SK-MEL-5 (cell line): ENCODE measurements at regions not wholly inside any gene's neighbourhood (a gene's known extent, or its start where the extent isn't known, plus 50 kb on each side); places are given as distances from the start of the nearest gene placed in this dataset.
A peak's percentile ranks its signal among the peaks of the same experiment; 100 is the strongest.

Source experiments
- DNase-seq: peaks from one replicate; pipeline ENCODE4 v3.0.0-alpha.2; 2016; ENCODE audit warnings: low read depth, low spot score
- in situ Hi-C: cut with HindIII; loops from 2 replicates; pipeline ENCODE4 v1.10.0; 2016; ENCODE audit warnings: low sequenced_read_pairs, high pct_unique_total_duplicates, low pct_unique_long_range_greater_than_20kb

DNA sequence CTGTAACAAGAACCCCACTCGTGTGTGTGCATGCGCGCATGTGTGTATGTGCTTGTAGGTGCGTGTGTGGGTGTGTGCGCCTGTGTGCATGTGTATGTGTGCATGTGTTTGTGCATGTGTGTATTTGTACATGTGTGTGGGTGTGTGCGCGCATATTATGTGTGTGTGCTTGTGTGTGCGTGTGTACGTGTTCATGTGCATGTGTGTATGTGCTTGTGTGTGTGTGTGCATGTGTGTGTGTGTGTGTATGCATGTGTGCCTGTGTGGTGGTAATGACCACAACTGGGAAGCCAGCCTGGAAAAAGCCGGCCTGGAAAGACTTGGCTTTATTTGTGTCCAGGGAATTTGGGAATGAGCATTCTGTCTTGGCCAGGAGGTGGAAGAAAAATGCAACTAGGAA is 157.5 kb downstream of the PAX1 start:
- in situ Hi-C loops, result no loop called here
- DNase-seq, result no peak

DNA sequence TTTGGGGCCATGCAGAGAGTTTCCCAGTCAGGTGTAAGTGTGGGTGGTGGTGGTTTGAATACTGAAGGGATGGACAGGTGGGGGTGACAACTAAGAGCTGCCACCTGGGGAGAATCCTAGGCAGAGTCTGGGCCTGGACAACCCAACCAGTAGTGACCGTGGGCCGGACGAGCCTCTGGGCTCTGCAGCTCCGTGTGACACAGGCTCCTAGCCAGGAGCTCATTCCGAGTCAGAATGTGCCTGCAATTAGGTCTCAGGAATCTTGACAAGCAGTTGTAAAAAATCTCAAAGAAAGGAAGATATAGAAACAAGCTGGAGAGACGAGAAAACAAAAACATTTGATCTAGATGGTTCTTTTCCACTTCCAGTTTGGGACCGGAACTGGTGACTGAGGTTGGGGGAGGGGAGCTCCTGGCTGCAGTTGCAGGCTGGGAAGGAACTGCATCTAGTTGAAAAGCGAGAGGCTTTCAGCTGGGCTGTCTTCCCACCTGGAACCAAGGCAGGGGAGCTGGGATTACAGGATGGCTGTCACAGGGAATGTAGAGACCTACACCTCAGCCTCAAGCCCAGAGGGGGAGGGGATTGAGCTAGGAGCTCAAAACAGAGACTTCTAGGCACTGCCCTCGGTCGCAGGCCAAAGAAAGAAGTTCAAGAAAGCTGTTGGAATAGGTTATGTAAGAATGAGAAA is 156.9 kb downstream of the PAX1 start:
- no peak for DNase-seq

DNA sequence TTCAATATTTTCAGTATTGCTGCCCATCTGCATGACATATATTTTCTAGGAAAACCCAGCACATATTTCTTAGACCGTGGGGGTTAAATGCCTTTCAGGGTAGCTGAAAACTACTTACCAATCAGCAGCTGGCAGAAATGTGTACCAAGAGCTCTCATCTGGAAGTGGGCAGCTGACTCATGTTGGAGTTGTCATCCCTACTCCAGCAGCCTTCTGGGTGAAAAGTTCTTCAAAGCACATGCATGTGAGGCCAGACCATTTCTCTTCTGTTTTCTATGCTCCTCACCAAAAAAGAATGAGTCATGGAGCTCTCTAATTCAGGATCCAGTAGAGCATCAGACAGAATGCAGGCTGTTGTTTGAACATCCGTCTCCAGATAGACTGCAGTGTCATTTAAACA is 135.5 kb downstream of the PAX1 start:
- in situ Hi-C loops, result no loop called here
- no peak for DNase-seq

More for the DNA sequence above, 156.9 kb downstream of the PAX1 start:
- in situ Hi-C loops, result no loop called here

DNA sequence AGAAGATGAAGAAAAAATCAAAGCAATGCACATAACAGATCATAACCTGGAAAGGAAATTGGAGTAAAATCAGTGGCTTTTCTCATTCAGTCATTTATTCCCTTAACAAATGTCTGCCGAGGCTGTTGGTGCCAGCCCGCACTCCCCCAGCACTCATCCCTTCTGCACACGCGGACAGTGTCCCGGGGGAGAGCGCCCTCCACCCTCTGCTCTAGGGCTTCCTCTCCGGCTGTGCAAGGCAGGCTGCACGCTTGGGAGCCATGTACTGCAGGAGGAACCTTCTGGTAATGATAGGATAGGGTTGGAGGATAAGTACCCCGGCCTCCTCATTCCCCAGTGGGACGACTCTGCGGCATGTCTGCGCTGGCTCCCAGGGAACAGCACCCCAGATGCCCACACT is 134.5 kb downstream of the PAX1 start:
- in situ Hi-C loops, result no loop called here
- no peak for DNase-seq

DNA sequence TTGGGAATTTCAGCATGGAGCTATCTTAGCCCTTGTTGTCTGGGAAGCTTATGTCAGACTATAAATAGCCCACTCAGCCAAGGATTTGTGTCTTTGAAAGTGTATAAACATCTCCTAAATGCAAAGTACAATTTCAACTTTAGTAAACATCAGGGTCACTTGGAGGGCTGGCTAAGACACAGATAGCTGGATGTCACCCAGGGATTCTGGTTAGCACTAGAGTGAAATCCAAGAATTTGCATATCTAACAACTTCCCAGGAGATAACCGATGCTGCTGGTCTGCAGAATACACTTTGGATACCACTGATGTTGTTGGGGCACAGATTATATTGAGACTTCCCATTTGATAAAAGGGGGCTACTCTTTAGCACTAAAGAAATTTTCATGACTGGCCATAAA is 130.9 kb downstream of the PAX1 start:
- in situ Hi-C loops, result no loop called here
- DNase-seq, result no peak

DNA sequence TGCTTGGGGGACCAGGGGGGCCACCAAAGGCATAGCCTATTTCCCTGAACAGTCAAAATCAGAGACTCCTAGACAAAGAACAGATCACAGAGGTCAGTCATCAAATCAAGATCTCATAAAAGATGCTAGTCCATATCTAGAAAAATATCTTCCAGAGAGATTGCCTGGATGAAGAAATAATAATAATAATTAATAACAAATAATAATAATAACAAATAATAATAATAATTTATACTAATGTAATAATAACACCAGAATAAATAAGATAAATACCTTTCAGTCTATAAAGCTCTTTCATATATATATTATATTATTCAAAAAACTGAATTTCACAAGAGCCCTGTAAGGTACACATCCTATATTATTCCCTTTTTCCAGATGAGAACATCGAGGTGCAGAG is 129.6 kb downstream of the PAX1 start:
- DNase-seq, result no peak
- in situ Hi-C loops, result no loop called here

DNA sequence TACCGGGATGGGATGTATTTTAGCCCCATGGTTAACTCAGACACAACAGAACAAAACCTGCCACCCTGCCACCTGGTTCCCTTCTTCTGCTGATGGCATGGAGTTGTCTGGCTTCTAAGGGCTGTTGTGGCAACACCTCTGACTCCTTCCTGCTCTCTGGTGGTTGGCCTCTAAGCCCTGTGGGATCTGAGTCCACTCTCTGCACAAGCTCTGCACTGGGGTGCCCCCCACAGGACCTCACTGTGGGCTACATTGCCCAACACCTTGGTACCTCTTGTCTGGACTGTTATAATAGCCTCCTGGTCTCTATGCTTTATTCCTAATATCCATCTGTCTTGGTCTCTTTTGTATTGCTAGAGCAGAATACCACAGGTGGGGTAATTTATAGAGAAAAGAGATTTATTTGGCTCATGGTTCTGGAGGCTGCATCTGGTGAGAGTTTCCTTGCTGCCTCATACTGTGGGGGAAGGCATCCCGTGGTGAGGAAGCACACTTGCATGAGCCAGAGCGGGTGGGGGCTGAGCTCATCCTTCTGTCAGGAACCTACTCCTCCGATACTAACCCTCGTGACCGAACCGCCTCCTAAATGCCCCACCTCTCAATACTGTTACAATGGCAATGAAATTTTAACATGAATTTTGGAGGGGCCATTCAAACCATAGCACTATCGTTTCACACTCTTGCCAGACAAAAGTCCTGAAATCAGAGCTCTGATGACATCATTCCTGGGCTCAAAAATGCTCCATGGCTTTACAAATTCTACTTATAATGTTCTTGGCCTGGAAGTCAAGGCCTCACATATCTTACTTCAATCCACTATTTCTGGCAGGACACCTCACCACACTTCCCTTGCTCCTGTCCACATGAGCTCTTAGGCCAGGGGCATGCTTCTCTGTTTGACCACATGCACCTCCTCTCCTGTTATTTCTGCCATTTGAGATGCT is 127.2 kb downstream of the PAX1 start:
- in situ Hi-C loops, result no loop called here
- DNase-seq, result no peak

DNA sequence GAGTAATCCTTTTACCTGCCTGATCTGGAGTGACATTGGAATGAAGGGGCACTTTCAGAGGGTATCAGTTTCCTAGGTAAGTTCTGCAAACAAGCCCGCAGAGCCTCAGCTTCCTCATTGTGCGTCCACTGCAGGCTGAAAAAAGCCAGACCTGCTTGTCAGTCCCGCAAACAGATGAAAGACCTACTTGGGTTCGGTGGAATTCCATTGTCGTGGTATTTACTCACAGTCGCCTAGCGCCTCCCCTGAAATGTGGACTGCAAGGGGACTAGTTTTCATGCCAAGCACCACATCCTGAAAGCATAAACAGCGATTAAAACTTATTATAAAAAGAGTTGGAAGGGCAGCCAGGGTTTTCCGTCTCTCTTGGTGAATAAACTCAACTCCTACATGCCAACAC is 121.5 kb downstream of the PAX1 start:
- DNase-seq, result no peak
- in situ Hi-C loops, result no loop called here

DNA sequence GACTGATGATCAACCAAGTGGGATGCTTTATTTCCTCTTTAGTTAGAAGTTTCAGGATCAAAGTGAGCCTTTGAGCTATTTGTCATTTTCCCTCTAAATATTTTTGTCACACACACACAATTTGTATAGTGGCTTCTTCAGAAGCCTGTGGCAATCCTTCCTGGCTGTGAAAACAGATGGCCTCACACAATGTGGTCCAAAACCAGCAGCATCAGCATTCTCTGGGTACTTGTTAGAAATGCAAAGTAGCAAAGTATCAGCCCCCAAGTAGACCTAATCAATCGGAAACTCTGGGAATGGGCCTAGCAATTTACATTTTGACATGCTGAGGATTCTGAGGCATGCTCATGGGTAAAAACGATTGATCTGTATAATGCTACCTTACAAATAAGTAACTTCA is 115.9 kb downstream of the PAX1 start:
- in situ Hi-C loops, result no loop called here
- DNase-seq, result no peak

DNA sequence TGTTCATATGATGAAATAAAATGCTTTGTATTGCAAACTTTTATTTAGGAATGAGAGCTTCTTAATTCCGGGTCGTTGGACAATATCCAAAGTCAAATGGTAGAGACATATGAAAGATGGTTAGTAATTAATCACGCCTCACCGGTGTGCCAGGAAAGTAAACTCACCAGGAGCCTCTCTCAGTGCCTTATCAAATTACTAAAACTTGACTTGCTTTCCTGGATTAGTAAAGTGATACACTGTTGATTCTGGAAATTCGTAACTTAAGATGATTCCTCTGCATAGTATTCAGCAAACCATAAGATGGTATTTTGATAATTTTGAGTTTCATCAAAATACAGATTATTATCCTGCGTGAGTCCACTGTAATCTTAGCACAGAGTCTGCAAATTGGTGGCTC is 115.2 kb downstream of the PAX1 start:
- in situ Hi-C loops, result no loop called here
- no peak for DNase-seq

DNA sequence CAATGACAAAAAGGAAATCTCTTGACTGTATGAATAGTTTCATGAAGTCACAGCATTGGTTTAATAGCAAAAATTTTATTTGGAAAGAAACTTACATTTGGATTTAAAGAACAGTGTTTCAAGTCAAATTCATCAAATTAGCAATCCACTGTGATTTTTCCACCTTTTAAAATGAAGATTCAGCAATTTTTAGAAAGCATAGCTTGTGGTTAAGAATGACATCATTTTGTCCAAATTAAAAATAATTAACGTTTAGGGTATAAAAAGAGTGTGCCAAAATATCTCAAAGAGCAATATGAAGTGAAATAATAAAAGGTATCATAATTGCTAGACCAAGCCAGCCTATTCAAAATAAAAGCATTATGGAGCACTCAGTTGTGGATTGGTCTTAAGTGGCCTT is 114.6 kb downstream of the PAX1 start:
- in situ Hi-C loops, result no loop called here
- no peak for DNase-seq

DNA sequence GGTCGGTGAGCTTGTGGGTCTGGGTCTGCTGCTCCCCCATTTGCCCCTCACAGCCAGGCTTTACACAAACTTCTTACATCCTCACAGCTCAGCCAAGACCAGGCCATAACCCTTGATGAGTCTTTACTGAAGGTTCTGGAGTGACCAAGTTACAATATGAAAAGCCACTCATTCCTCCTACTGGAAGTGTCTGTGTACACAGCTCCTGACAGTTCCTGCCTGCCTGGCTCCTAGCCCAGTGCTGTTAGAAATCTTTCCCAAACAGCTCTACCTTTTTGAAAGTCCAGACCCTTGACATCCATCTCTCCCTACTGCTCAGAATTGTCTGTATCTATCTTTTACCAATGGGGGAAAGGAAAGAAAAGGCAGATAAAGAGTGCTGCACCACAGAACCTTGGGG is 106.9 kb downstream of the PAX1 start:
- DNase-seq, result no peak
- in situ Hi-C loops, result no loop called here

DNA sequence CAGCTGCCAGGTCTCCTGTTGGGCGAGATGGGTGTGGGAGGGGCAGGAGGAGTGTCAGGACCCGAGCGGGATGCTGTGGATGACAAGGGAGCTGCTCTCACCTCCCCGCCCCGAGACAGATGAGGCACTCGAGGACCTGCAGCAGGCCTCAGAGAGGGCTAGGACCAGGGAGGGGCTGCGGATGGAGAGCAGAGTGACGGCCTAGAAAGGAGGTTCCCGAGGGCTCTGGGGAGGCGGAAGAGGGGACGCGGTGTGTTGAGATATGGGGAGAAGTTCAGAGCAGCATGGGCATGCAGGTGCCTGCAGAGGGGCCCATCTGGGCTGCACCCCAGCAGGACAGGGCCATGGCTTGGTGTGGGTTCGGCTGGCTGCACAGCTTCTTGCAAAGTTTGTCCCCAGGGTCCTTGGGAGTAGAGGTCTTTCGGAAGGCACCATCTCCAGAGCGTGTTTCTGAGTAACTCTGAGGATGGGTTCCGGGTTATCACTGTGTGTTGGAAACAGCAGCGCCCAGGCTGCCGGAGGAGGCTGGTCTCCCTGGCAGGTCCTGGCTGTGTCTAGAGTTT is 104.6 kb downstream of the PAX1 start:
- DNase-seq, result no peak
- in situ Hi-C loops, result no loop called here

DNA sequence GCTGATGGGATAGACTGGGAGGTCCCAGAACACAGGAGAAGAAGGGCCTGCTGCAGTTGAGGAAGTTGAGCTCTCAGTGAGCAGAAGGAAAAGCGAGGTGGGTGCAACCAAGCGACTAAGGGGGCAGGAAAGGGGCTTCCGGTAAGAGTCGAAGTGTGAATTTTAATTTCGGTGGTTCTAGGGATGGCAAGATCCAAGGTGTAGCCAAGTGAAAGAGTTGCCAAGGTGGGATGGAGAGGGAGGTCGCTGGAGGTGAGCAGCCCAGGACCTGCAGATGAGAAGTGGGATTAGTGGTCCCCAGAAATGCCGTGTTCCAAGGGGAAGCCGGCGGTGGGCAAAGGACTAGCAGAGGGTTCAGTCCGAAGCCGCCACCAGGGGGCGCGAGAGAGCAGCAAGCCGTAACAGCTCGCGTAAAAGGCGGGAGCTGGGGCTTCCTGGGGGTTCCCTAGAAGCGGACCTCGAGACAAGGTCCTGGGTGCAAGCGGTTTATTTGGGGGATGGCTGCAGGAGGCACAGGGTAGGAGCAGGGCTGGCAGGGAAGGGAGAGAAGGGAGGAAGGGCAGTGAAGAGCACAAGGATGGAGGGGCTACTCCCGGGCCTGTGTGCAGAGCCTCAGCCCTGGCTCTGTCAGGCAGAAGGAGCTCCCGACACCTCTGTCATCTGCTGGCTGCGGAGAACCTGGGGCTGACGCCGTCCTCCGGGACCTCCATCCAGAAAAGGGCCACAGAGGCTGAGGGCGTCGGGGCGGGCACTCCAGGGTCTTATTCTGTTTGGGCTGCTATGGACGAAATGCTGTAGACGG is 103.6 kb downstream of the PAX1 start:
- DNase-seq, result peak; percentile 50
- in situ Hi-C loops, result no loop called here

DNA sequence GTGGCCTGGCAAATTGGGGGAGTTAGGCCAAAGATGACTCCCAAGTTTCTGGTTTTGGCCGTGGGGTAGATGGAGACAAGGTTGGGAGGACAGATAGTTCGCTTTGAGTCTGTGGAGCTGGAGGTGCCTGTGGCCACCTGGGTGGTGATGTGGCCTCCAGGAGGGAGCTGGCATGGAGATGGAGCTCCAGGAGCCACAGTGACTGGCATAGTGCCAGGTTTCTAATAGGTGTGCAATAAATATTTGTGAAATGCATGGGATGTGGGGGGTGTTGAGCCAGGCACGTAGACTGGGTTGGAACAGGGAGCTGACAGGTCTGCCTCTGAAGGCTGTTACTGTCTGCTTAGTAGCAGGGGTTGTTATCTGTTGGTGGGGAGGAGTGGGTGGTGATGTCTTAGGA is 102.7 kb downstream of the PAX1 start:
- in situ Hi-C loops, result no loop called here
- no peak for DNase-seq

DNA sequence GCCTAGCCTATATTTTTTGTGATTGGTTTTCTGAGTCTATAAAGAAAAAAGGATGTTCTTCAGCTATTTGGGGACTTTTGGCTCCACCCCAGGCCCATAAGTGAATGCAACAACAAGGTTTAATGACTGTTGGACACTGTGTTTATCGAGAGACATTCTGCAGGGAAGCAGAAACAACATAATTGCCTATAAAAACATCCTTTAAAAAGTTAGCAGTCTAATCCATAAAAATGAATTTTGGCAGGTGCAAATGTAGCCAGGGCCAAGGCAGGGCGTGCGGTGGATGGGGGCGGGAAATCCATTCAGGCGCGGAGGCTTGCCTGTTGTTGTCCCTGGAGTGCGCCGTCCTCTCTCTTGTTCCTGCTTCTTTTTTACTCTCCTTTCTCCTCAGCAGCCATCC is 99.3 kb downstream of the PAX1 start:
- DNase-seq, result no peak
- in situ Hi-C loops, result no loop called here

DNA sequence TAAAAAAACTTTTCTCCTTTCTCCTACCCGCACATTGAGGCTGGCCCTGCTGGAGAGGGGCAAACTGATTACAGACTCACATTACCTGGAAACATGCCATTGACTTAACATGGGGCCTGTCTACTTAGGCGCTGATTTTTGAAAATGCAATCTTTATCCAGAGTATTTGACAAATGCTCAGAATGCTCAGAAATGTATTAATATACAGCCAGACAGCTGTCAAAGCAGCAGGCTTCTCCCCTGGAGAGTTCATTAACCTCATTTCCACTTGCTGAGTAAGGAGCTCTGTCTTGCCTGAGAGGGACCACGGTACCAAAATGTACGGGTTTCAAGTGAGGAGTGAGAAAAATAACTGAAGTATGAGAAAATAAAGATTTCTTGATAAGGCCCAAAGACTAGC is 95.7 kb downstream of the PAX1 start:
- no peak for DNase-seq
- in situ Hi-C loops, result no loop called here

DNA sequence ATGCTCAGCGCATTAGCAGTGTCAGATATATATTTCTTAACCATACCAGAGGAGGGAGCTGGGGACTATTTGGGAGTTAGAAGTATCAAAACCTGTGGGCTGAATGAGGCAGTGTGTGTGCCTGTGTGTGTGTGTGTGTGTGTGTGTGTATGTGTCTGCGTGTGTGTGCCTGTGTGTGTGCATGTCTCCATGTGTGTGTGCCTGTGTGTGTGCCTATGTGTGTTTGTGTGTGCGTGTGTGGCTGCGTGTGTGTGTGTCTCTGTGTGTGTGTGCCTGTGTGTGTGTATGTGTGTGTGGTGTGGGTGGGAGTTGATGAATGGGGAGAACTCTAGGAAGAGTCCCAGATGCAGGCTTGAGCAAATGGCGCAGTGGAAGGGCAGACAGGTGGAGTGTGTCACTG is 92.9 kb downstream of the PAX1 start:
- DNase-seq, result no peak
- in situ Hi-C loops, result no loop called here
